HCT116 (cell line): ENCODE measurements at regions not wholly inside any gene's neighbourhood (a gene's known extent, or its start where the extent isn't known, plus 50 kb on each side); places are given as distances from the start of the nearest gene placed in this dataset.

Experiments
- EZH2 ChIP-seq: fragments of 200-600 bp; sonication (generic); IDR thresholded peaks from 2 replicates; pipeline ENCODE4 v1.6.1; 2017; ENCODE audit warnings: antibody characterized with exemption, mixed run types
- JUND ChIP-seq: IDR thresholded peaks from 2 replicates; pipeline ENCODE4 v1.6.1; 2012
- POLR2AphosphoS5 ChIP-seq: IDR thresholded peaks from 2 replicates; pipeline ENCODE4 v1.6.1; 2011; ENCODE audit warnings: mild to moderate bottlenecking, low read depth, low read length, moderate library complexity
- TCF7L2 ChIP-seq: IDR thresholded peaks from 2 replicates; pipeline ENCODE4 v1.7.0; 2011; ENCODE audit warnings: borderline replicate concordance, inconsistent platforms; ENCODE audit not compliant: insufficient read depth, insufficient read length; ENCODE audit errors: extremely low read depth
- TF ChIP-seq, protein P1 (sequence below), 3 experiments: fragments of 200-600 bp in 1 of 3; sonication (generic) in 1 of 3; IDR thresholded peaks in 2 of 3; conservative IDR thresholded peaks in 1 of 3; 2 replicates each; pipeline ENCODE4 v1.5.1; 2012 to 2017; ENCODE audit warnings: low read depth in 2 of 3, low read length in 2 of 3, antibody characterized with exemption in 1 of 3, borderline replicate concordance in 1 of 3, control low read depth in 1 of 3, mild to moderate bottlenecking in 1 of 3, mixed read lengths in 1 of 3, mixed run types in 1 of 3, moderate library complexity in 1 of 3; ENCODE audit not compliant: insufficient read depth in 1 of 3

DNA sequence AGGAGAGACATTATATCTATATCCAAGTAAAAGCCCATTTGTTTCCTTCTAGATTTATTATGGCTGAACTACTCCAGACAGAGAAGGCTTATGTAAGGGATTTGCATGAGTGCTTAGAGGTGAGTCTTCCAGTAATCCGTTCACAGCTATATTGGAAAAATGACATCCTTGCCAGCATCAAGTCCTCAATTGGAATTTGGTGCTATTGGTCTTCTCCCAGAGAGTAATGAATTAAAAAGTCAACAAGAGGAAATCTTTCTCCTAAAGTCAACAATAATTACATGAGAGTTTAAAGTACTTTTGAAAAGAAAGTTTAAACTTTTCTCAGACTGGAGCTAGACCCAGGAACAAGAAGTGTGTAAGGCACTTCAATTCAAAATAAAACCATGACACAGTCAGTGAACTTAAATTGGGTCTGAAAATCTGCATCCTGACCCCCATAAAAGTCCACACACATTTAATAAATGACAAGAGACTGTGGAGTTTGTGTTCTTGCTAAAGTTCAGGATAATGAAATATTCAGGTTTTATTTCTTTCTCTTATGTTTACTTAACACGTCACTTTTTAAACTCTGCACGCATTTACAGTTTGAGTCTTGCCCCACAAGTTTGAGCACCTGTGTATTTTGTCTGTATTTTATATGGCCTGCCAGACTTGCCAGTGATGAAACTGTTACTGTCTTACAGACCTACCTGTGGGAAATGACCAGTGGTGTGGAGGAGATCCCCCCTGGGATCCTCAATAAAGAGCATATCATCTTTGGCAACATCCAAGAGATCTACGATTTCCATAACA lies 268.2 kb upstream of the UMPS start:
- TF ChIP-seq, protein P1, sequence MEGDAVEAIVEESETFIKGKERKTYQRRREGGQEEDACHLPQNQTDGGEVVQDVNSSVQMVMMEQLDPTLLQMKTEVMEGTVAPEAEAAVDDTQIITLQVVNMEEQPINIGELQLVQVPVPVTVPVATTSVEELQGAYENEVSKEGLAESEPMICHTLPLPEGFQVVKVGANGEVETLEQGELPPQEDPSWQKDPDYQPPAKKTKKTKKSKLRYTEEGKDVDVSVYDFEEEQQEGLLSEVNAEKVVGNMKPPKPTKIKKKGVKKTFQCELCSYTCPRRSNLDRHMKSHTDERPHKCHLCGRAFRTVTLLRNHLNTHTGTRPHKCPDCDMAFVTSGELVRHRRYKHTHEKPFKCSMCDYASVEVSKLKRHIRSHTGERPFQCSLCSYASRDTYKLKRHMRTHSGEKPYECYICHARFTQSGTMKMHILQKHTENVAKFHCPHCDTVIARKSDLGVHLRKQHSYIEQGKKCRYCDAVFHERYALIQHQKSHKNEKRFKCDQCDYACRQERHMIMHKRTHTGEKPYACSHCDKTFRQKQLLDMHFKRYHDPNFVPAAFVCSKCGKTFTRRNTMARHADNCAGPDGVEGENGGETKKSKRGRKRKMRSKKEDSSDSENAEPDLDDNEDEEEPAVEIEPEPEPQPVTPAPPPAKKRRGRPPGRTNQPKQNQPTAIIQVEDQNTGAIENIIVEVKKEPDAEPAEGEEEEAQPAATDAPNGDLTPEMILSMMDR (IDR thresholded peaks at IDR 0.05 in 2 of 3, conservative IDR thresholded peaks at IDR 0.05 in 1 of 3; ENCODE audit: borderline replicate concordance in 1 of 3, insufficient read depth in 1 of 3, low read depth in 2 of 3, low read length in 2 of 3), result no peak
- TF ChIP-seq TCF7L2, result no peak
- TF ChIP-seq POLR2AphosphoS5, result no peak
- TF ChIP-seq JUND, result no peak
- no peak for TF ChIP-seq EZH2
